ENCODE measurements at regions not wholly inside any gene's neighbourhood (a gene's known extent, or its start where the extent isn't known, plus 50 kb on each side); places are given as distances from the start of the nearest gene placed in this dataset.
"Not testable (repeated sequence)": the region's sequence is repeated elsewhere in the genome, so short reads cannot be mapped to it uniquely, and the experiment has no call there.

DNA sequence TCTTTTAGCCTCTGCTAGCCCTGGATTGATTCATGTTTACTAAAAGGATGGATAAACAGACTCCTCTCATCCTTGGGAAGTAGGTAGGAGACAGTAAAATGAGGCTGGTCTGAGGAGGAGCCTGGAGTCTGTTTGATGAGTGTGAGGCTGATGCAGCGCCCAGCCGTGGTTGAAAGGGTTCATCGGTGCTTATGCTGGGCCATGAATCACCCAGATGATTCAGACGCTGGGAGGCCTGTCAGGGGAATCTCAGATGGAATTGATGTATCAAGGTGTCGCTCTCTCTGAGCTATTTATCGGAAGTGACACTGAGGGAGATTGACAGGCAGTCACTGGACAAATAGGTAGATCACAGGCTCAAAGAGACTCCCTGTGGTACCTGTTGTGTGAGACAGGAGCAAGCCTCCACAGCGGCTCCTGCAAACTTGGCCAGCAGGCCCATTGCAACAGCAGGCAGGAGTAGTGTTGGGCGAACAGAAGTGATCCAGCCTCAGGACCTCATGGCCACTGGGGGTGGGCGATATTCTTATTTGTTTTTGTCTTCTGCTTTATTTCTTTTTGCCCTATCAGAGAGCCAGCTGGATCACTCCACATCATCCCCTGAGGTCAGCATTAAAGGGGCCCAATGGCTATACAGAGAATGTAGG is 109.9 kb upstream of the CADM1 start:
- DNase-seq (ENCODE audit: low read depth, low spot score), result no peak
- no peak overlapping the region for H3K4me3 ChIP-seq (ENCODE audit: low read length)

DNA sequence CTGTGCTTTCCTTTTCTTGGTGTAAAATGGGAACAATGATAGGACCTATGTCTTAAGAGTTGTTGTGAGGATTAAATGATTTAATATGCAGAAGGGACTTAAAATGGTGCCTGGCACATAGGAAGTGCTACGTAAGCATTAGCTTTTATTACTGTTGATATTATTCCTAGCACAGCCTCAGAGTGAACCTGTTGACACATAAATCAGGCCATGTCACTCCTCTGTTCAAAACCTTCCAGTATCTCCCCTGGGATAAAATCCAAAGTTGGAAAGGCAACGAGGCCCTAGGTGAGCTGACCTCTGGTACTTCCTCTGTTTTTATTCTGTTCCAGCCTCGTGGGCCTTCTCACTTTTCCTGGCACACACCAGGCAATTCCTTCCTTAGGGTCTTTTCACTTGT is 108.8 kb upstream of the CADM1 start:
- H3K4me3 ChIP-seq (ENCODE audit: low read length), result no peak overlapping the region
- no peak for DNase-seq (ENCODE audit: low read depth, low spot score)

DNA sequence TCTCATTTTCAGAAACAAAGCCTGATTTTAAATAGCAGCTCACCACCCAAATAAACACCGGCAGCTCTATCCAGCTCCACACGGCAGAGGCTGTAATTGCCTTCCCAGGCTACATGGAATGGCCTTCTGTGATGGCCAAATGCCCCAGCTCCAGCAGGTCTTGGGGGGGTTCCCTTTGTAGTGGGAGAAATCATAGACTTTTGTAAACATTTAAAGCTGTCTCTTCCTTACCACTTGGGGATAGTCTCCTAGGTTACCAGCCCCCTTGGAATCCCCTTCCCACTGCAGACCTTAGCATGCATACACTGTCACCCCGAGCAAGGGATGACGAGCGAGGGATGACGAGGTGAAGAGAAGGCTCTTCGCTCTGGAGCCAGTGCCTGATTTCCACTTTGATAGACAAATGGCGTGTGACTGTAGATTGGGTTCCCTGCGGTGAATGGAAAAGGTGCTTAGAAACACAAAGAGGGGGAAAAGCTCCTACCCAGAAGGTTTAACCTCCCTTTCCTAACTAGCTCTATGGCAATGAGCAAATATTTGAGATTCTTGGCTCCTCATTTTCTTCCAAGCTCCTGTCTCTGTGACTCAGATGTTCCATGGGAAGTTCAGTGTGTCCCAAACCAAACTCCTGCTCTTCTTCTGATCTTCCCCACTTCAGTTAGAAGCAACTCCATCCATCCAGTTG is 108.0 kb upstream of the CADM1 start:
- no peak overlapping the region for H3K4me3 ChIP-seq (ENCODE audit: low read length)
- DNase-seq (ENCODE audit: low read depth, low spot score), result no peak

DNA sequence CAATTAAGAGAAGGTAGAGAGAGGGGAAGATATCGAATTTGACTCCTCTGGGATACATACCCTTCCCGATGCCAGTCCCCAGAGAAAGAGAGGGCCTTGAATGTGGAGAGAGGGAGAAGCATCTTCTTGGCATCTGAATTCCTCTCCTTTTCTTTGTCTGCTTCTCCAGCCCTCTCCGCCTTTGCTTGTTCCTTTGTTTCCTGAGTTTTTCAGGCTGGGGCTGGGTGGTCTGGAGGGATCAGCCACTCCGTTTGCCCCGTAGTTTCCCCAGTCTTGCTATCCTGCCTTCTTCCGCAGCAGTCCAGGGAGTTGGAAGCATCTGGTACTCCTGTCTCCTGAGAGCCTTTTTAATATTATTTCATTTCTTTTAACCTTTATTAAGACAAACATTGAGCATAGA is 107.1 kb upstream of the CADM1 start:
- no peak for DNase-seq (ENCODE audit: low read depth, low spot score)
- H3K4me3 ChIP-seq (ENCODE audit: low read length), result no peak overlapping the region

DNA sequence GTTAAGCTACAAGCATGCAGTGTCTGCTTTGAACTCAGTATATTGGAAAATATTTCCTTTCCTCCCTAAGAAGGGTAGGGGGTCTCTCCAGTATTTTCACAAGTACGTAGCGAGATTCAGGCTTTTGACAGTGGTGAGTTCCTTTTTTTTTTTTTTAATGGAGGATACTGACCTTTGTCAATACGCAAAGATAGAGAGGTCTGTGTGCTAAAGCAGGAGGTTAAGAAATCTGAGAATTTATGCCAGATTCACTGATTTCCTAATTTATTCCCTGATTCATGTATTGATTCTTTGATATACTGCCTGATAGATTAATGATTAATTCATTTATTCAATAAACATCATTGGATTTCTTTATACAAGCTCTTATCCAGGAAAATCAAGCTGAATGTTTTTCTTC is 106.7 kb upstream of the CADM1 start:
- no peak for DNase-seq (ENCODE audit: low read depth, low spot score)
- H3K4me3 ChIP-seq (ENCODE audit: low read length), result no peak overlapping the region

DNA sequence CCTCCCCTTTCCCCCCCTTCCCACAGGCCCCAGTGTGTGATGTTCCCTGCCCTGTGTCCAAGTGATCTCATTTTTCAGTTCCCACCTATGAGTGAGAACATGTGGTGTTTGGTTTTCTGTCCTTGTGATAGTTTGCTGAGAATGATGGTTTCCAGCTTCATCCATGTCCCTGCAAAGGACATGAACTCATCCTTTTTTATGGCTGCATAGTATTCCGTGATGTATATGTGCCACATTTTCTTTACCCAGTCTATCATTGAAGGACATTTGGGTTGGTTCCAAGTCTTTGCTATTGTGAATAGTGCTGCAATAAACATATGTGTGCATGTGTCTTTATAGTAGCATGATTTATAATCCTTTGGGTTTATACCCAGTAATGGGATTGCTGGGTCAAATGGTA is 106.0 kb upstream of the CADM1 start:
- DNase-seq (ENCODE audit: low read depth, low spot score); H3K4me3 ChIP-seq (ENCODE audit: low read length): not testable (repeated sequence)

DNA sequence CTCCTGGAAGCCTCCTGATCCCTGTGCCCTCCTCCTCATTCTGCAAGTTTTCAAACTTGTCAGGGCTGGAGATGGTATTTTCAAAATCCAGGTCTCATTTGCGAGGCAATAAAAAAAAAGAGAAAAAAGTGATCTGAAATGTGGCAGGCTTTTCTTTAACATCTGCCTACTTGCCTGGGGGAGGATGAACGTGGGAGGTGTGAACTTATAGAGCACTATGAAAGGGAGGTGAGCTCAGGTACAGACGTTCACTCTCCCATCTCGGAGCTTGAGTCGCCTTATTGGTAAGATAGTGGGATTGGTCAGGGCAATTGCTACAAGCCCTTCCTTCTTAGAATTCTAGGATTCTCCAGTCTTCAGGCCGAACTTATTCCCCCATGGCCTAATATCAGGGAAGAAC is 104.8 kb upstream of the CADM1 start:
- no peak for DNase-seq (ENCODE audit: low read depth, low spot score)
- no peak overlapping the region for H3K4me3 ChIP-seq (ENCODE audit: low read length)

DNA sequence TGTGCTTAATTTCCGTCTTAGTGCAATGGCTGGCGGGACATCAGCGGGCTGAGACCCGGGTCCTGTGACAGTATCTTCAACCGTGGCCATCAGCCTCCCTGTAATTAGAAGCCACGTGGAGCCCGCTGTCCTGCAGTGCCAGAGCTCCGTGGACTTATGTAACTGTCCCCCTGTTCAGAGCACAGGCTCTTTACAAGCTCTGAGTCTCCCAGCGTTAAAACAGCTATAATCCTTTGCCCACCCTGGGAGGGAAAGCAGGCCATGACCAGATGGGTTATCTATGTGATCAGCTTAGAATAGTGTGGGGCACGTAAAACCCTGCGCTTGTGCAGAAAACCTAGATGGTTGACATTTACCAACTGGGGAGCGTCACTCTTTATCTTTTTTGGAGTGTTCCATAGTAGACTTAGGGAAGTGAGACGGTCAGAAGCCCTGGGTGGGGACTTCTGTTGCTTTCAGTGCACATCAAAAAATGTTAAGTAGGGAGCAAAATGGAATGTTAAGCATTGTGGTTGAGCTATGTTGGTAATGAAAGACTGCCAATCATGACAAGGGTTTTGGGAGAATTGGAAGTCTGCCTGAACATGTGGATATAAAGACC is 103.5 kb upstream of the CADM1 start:
- H3K4me3 ChIP-seq (ENCODE audit: low read length), result no peak overlapping the region
- DNase-seq (ENCODE audit: low read depth, low spot score), result no peak

DNA sequence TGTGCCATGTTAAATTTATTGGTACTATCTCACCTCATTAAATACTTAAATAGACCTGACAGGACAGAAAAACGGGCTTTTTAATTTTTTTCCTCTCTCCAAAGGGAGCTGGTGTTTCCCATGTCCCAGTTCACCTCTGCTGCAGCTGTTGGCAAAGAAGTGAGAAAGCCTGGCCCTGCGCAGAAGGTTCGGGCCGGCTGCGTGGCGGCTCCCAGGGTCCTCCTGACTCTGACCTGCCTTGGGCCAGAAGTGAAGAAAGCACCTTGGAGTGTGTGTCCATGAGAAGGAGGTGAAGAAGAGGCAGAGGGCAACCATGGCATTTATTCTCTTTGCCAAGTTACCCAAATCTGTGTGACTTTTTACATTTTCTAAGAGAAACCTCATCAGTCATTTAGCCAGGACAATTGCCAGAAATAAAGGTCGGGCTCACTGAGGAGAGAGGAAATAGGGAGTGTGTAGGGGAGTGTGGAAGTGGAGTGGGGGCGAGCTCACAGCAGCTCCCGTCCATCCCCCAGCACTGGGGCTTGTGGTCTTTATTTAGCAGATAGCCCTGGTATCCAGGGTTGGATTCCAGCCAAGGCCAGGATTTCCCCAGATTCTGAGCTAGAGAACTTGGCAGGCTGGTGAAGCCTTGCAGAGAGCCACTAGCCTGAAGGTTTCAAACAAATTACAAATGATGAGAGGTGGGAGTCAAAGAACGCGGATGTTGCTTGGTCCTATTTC is 102.4 kb upstream of the CADM1 start:
- no peak for DNase-seq (ENCODE audit: low read depth, low spot score)
- no peak overlapping the region for H3K4me3 ChIP-seq (ENCODE audit: low read length)

DNA sequence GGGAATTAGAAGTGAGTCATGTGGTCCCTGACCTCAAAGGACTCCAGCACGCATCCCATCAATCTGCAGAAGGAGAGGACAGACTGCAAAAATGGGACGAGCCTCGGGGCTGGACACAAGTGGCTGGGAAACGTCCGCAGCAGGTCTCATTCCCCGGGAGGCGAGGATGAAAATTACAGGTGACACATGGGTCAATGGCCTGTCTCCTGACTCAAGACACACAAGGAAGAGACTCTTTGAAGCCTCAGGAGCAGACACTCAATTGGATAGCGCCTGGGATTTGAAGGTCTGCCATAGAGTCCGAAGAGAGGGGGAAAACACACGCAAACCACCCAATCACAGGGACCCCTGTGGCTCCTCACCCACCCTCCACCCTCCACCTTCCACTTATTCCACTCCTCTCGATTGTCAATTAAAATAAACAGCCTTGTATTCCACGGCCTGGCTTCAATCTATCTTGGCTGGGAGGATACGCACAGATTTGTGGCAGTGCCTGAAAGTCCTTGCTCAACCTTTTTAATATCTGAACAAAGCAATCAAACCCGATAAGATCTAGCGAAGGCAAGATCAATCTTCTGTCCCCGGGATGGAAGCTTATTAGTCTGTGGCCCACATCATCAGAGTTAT is 101.8 kb upstream of the CADM1 start:
- DNase-seq (ENCODE audit: low read depth, low spot score), result no peak

DNA sequence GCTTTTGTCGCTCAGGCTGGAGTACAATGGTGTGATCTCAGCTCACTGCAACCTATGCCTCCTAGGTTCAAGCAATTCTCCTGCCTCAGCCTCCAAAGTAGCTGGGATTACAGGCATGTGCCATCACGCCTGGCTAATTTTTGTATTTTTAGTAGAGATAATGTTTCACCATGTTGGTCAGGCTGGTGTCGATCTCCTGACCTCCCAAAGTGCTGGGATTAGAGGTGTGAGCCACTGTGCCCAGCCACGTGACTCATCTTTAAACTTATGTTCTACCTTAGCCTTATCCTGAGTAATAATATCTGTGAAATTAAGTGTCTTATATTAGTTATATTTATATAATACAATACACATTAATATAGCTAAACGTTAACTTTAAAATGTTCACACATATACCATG is 101.2 kb upstream of the CADM1 start:
- DNase-seq (ENCODE audit: low read depth, low spot score); H3K4me3 ChIP-seq (ENCODE audit: low read length): not testable (repeated sequence)

More for the DNA sequence above, 101.8 kb upstream of the CADM1 start:
- H3K4me3 ChIP-seq (ENCODE audit: low read length), result no peak overlapping the region

DNA sequence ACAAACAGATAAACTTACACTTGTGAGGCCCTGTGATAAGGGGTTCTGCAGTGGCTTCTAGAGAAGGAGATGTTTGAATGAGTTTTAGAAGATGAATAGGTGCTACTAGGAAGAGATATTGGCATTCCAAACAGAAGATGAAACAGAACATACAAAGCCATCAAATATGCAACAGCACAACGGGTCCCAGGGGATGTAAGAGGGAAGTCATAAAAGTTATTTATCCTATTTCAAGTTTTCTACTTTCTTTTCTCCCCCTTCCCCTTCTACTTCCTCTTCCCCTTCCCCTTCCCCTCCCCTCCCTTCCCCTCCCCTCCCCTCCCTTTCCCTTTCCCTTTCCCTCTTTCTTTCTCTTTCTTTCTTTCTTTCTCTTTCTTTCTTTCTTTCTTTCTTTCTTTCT is 94.9 kb upstream of the CADM1 start:
- no peak for DNase-seq (ENCODE audit: low read depth, low spot score)
- no peak overlapping the region for H3K4me3 ChIP-seq (ENCODE audit: low read length)

DNA sequence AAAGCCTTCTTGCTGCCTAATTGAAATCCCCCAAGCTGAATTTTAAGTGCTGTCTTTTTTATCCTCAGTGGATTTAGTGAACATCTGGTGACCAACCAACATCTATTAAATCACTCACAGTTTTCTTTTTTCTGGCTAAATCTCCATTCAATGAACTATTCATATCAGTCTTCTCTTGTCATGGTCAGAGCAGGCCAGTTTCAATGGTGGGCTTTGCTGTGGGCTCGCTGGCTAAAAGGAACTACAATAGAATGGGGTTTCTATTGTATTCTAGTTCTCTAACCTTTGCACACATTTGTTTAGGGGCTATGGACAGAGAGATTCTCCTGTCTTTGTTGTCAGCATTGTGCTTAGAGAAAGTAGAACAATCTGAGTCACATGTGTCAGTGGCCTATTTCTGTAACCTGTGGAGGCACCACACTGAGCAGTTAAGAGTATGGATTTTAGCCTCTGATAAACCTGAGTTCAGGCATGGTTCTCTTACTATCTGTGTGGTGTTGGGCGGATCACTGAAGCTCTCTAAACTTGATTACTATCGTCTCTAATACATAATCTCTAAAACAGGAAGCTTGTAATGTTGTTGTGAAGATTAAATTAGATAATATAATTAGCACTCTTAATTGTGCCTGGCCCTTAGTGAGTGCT is 94.2 kb upstream of the CADM1 start:
- DNase-seq (ENCODE audit: low read depth, low spot score), result no peak
- H3K4me3 ChIP-seq (ENCODE audit: low read length), result no peak overlapping the region

DNA sequence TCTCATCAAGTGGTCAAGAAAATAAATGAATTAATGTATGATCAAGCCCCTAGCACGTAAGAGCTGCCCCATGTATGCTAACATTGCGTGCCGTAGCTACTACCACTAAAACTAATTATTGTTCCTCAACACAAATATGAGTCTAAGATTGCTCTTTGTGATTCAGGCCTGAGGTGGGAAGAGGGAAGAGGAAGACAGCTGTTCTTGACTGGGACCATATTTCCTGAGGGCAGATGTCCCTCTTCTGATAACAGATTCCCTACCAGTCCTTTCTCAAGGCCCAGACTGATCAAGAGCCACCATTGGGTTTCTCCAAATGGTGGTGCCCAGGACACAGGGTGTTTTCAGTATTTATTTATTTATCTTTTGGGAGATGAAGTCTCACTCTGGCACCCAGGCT is 87.2 kb upstream of the CADM1 start:
- no peak overlapping the region for H3K4me3 ChIP-seq (ENCODE audit: low read length)
- no peak for DNase-seq (ENCODE audit: low read depth, low spot score)

DNA sequence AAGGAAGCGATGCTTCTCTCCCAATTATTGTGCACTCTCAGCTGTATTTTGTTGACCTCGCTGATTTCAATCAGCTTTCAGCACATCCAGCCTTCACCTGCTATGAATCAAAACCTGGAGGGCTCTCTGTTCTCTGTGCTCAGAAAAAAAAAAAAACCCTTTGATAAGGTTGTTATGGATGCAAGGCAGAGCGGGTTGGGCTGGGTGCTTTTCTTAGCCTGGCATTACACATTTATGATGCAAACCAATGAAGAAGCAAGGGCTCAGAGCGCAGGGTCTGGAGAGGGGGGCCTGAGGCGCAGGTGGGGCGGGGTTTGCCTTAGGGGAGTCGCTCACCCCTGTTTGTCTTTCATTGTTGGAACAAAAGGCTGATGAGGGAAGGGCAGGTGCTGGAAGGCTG is 86.0 kb upstream of the CADM1 start:
- no peak overlapping the region for H3K4me3 ChIP-seq (ENCODE audit: low read length)
- no peak for DNase-seq (ENCODE audit: low read depth, low spot score)

DNA sequence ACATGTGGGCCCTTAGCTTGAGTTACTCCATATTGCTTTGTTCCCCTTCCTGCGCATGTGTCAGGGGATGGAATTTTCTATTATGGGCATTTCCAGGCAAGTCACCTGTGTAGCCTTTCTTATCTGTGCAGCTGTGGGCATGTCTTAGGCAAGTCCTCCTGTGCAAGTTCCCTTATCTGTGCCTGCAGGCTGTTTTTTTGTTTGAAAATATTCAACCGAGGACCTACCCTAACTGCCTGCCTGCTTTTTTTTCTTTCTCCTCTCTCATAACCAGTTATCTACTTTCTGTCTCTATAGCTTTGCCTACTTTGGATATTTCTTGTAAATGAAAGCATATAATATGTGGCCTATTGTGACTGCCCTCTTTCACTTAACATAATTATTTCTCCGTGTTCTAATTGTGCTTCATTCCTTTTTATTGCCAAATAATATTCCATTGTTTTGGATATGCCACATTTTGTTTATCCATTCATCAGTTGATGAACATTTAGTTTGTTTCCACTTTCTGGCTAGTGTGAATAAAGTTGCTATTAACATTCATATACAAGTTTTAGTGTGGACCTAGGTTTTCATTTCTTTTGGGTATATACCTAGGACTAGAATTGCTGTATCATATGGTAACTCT is 83.6 kb upstream of the CADM1 start:
- no peak for DNase-seq (ENCODE audit: low read depth, low spot score)
- H3K4me3 ChIP-seq (ENCODE audit: low read length), result no peak overlapping the region

DNA sequence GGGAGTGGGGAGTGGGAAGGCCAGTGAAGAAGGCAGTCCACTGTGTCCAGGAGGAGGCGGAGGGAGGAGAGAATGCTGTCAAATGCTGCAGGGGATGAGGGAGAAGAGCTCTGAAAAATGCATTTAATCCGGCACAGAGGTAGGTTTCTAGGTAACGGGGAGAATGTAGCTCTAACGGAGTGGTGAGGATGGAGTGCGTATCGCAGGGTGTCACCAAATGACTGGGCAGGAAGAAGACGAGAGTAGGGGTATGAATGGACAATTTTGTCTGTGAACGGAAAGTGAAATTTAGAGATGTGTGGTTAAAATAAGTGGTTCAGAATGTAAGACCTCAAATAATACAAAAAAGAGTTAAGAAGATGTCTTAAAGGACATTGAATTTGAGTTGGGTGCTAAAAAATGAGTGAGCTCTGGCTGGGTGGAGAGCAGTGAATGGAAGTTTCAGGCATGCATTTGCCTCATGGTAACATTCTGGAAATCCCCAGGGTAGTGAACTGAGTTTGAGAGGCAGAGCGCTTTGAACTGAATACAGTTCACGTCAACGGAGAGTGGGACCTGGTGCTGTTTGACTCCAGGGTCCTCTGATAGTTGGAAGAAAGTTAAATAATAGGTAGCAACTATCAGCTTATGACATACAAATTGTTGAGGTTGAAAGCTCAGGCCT is 81.3 kb upstream of the CADM1 start:
- no peak for DNase-seq (ENCODE audit: low read depth, low spot score)
- H3K4me3 ChIP-seq (ENCODE audit: low read length), result no peak overlapping the region

DNA sequence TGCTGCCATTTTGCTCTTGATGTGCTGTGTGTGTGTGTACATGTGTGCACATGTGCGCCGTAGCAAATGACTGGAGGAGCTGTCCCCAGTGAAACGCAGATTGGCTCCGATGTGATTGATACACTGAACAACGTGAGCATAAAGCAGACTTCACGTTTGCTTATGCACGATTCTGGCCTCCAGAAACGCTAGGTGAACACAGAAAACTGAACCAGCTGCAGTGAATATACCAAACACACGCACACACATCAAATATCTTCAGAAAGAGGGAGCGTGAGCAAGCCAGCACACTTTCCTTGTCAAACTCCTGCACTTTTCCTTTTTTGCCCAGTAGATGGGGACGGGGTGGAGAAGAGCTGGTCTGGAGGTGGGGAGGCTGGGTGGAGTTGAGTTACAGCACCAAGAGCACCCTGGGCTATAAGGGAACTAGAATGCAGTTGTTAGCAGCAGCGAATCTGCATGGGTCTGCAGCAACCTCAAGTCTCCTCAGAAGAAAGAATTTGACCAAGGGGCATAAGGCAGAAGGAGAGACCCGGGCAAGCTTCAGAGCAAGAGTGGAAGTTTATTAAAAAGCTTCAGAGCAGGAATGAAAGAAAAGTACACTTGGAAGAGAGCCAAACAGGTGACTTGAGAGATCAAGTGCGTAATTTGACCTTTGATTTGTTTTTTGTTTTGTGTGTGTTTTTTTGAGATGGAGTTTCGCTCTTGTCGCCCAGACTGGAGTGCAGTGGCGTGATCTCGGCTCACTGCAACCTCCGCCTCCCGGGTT is 77.8 kb upstream of the CADM1 start:
- DNase-seq (ENCODE audit: low read depth, low spot score), result no peak
- no peak overlapping the region for H3K4me3 ChIP-seq (ENCODE audit: low read length)

Measured in Jurkat, Clone E6-1 (cell line).